Endothelial cell of hepatic sinusoid (primary cell): ENCODE measurements at regions not wholly inside any gene's neighbourhood (a gene's known extent, or its start where the extent isn't known, plus 50 kb on each side); places are given as distances from the start of the nearest gene placed in this dataset.

Source experiments
- in situ Hi-C: cut with HindIII; loops from 2 replicates; pipeline ENCODE4 v1.10.0; 2017; ENCODE audit warnings: low sequenced_read_pairs

GRCh38 chr14:101063121-101063520 lies 159.6 kb upstream of the RTL1 start:
- in situ Hi-C loops = no loop called here

- in situ Hi-C loops = no loop called here
These were observed 160.7 kb upstream of the RTL1 start for GRCh38 chr14:101064121-101064661.

- in situ Hi-C loops = no loop called here
These were observed 161.2 kb upstream of the RTL1 start for GRCh38 chr14:101064718-101065117.

- in situ Hi-C loops = no loop called here
These were observed 161.7 kb upstream of the RTL1 start for GRCh38 chr14:101065246-101065645.

GRCh38 chr14:101065696-101066694 lies 162.5 kb upstream of the RTL1 start:
- in situ Hi-C loops = no loop called here

- in situ Hi-C loops = no loop called here
These were observed 163.4 kb upstream of the RTL1 start for GRCh38 chr14:101066826-101067510.

- in situ Hi-C loops = no loop called here
These were observed 165.0 kb upstream of the RTL1 start for GRCh38 chr14:101068313-101069227.

GRCh38 chr14:101069228-101069549 lies 165.7 kb upstream of the RTL1 start:
- in situ Hi-C loops = no loop called here

GRCh38 chr14:101069666-101070362 lies 166.3 kb upstream of the RTL1 start:
- in situ Hi-C loops = no loop called here

- in situ Hi-C loops = no loop called here
These were observed 167.3 kb upstream of the RTL1 start for GRCh38 chr14:101070540-101071492.

GRCh38 chr14:101071493-101071906 lies 168.0 kb upstream of the RTL1 start:
- in situ Hi-C loops = no loop called here

GRCh38 chr14:101072070-101072469 lies 168.5 kb upstream of the RTL1 start:
- in situ Hi-C loops = no loop called here

- in situ Hi-C loops = no loop called here
These were observed 169.0 kb upstream of the RTL1 start for GRCh38 chr14:101072531-101072930.

- in situ Hi-C loops = no loop called here
These were observed 169.5 kb upstream of the RTL1 start for GRCh38 chr14:101072945-101073597.

- in situ Hi-C loops = no loop called here
These were observed 170.1 kb upstream of the RTL1 start for GRCh38 chr14:101073598-101073965.

- in situ Hi-C loops = loop anchor here (25.0 kb wide), 1 partner anchor 412 kb away; no protein-coding TSS in a partner anchor
These were observed 170.9 kb upstream of the RTL1 start for GRCh38 chr14:101074196-101075024.

GRCh38 chr14:101075025-101075800 lies 171.7 kb upstream of the RTL1 start:
- in situ Hi-C loops = loop anchor here (25.0 kb wide), 1 partner anchor 413 kb away; no protein-coding TSS in a partner anchor
